ELF-1 (cell line): ENCODE measurements at regions not wholly inside any gene's neighbourhood (a gene's known extent, or its start where the extent isn't known, plus 50 kb on each side); places are given as distances from the start of the nearest gene placed in this dataset.
"Not testable (repeated sequence)": the region's sequence is repeated elsewhere in the genome, so short reads cannot be mapped to it uniquely, and the experiment has no call there.

Source experiments
- DNase-seq: peaks from one replicate; pipeline ENCODE4 v3.0.0-alpha.2; 2016; ENCODE audit warnings: low read depth, low spot score

DNA sequence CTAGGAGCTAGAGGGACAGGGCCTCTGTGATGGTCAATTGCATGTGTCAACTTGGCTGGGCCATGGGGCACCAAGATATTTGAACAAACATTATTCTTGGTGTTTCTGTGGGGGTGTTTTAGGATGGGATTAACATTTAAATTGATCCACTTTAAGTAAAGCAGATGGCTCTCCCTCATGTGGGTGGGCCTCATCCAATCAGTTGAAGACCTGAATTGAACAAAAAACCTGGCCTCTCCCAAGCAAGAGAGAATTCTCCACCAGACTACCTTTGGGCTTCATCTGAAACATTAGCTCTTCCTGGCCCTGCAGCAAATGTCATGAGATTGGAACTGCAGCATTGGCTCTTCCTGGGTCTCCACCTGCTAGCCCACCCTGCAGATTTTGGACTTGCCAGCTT, 207.1 kb upstream of the ATP6AP2 start:
- DNase-seq: no peak

DNA sequence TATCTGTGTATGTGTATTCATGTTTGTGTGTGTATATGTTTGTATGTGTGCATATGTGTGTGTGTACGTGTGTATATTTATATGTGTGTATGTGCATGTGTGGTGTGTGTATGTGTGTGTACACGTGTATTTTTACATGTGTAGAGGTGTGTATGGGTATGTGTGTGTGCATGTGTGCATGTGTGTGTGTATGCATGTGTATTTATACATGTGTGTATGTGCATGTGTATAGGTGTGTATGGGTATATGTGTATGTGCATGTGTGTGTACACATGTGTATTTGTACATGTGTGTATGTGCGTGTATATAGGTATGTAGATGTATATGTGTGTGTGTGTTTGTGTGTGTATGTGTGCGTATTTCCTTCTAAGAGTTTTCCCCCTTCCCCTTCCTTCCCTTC, 207.7 kb upstream of the ATP6AP2 start:
- DNase-seq: no peak

DNA sequence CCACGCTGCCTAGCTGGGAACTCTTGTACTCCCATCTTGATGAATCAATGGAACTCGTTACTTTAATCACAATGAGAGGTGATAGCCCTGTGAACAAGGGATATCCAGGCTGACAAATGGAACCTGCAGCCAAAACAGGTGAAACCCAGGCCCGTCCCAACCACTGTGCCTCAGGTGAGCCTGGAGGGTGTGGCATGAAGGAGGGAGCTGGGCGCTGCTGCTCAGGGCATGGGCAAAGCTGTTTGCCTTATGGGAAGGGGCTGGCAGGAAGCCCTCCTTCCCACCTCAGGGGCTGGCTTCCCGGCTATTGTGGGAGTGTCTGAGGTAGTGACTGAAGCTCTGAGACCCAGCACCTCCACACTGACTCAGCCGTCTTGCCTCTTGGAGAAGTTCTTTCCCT, 209.4 kb upstream of the ATP6AP2 start:
- DNase-seq: no peak

DNA sequence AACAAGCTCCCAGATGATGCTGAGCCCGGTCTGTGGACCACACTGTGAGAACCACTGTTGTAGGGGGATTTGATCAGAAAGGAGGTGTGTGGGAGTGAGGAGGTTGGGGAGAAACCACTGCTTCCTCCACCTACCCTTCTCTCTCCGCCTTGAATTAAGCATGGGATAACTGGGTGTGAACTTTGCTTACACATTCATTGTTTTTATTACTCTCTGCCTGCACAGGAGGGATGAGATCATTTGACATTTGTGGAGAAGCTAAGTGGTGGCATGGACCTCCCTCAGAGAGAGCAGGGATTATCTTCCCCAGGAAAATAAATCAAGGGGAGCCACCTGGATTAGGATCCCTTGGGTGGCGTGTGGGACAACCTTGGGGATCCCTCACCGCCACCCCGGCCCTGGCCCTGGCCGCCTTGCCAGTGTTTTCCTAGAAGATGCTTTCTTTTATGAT, 212.1 kb upstream of the ATP6AP2 start:
- DNase-seq: no peak

DNA sequence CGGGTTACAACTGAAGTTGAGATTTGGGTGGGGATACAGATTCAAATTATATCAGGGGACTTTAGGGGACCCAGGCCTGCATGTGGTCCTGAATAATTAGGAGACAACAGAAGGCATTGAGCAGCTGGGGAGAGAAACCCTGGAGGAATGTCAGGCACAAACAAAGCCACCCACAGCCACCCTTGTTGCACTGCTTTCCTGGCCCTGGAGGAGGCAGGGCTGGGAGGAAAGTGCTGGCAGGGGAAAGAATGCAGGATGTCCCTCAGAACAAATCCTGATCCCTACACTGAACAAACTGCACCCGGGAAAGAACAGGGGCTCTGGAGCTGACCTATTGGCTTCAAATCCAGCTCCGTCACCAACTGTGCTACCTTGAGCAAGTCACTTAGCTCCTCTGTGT, 214.1 kb upstream of the ATP6AP2 start:
- DNase-seq: peak; percentile 71

DNA sequence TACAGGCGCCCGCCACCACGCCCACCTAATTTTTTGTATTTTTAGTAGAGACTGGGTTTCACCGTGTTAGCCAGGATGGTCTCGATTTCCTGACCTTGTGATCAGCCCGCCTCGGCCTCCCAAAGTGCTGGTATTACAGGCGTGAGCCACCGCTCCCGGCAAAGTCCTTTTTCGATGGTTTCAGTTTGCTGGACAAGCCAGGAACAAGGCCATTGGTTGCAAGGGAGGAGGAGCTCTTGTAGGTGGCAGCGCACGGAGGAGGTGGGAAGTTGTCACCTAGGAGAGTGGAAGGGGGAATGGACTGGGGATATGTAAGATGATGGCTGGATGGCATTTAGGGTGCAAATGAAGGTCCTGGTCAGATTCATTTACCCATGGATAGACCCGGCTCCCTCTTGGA, 218.5 kb upstream of the ATP6AP2 start:
- not testable (repeated sequence) for DNase-seq

DNA sequence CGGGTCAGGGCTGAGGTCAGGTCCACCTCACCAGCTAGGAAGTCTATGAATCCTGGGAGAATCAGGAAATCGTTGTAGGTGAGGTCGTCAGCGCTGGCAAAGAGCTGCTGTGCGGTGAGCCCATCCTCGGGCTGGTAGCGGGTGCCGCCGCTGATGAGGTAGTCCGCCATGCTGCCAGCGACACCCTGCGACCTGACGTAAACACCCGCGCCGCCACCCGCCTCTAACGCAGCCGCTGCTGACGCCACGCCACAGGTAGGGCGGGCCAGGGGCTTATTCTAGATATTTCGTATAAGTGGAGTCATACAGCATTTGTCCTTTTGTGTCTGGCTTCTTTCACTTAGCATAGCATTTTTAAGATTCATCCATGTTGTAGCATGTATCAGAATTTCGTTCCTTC, 220.2 kb upstream of the ATP6AP2 start:
- DNase-seq: no peak

DNA sequence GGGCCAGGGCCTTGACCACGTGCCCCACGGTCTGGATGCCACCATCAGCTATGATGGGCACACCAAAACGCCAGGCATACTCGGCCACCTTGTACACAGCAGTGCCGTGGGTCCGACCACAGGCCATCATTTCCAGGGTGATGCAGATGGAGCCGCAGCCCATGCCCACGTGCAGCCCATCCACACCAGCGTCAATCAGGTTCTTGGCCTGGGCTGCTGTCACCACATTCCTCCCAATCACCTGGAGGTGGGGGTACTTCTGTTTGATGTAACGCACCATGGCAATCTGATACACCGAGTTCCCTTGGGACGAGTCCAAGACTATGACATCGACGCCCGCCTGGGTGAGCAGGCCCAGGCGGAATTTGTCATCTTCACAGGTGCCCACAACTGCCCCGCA, 221.2 kb upstream of the ATP6AP2 start:
- DNase-seq: no peak

DNA sequence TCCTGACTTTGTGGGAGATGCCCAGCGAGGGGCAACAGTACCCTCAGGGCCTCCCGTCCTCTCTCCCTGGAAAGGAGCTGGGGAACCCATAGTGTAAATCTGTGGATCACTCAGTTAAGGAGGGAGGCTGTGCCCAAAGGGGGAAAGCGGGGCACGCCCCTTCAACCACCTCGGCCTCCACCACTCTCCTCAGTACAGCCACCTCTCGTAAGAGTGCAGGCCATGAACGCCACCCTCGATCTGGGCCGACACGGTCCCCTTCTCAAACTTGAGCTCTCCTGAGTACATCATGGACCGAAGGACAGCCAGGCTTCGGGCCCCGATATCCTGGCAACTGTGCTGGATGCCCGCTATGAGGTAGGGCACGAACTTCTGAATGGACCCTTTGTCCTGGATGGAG, 221.8 kb upstream of the ATP6AP2 start:
- DNase-seq: no peak

DNA sequence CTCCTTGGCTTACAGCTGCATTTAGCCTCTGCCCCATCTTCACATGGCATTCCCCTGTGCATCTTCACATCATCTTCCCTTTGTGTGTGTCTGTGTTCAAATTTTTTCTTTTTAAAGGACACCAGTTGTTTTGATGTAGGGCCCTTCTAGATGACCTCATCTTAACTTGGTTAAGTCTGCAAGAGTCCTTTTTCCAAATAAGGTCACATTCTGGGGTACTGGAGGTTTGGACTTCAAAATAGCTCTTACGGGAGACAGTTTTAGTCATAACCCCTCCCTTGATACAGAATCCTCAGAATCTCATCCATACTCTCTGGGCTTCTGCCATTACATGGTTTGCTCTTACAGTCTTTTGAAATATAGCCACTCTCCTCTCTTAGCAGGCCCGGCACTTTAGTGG, 231.5 kb upstream of the ATP6AP2 start:
- DNase-seq: no peak

DNA sequence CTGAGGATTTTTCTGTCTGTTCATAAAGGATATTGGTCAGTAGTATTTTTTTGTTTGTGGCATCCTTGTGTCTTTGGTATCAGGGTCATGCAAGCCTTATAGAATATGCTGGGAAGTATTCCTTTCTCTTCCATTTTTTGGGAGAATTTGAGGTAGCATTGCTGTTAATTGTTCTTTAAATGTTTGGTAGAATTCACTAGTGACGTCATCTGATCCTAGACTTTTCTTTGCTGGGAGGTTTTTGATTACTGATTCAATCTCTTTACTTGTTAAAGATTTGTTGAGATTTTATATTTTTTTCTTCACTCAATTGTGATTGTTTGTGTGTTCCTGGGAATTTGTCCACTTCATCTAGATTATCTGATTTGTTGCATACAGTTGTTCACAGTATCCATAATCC, 234.4 kb upstream of the ATP6AP2 start:
- DNase-seq: no peak

DNA sequence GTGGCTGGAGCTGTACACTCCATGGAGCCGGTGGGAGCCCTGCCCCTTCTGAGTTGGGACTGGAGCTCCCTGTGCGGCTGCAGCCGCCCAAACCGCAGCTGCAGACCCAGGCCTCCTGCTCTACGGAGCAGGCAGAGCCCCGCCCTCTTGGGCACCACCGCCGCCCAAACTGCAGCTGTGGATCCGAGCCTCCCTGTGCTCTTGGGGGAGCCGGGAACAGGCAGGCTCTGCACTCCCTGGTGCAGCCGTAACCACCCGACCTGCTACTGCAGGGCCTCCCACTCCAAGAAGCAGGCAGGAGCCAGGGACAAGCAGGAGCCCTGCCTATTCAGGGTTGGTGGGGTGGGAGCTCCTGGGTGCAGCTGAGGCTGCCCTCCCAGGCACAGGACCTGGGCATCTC, 237.5 kb upstream of the ATP6AP2 start:
- no peak for DNase-seq

DNA sequence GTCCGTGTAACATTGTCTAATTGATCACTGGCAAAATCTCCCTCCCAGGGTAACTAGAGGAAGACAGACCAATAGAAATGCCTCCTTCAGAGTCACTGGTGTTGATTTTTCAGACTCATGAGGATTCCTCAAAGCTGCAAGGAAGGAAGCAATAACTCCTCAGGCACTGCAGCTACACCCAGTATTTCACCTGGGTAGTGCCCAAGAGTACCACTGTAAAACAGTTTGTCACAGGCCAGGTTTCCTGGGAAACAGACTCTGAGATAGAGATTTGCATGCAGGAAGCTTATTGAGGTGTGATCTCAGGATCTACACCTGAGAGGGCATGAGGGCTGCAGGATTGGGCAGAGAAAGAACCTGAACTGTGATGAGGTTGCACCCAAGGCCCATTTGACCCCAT, 240.7 kb upstream of the ATP6AP2 start:
- DNase-seq: no peak

DNA sequence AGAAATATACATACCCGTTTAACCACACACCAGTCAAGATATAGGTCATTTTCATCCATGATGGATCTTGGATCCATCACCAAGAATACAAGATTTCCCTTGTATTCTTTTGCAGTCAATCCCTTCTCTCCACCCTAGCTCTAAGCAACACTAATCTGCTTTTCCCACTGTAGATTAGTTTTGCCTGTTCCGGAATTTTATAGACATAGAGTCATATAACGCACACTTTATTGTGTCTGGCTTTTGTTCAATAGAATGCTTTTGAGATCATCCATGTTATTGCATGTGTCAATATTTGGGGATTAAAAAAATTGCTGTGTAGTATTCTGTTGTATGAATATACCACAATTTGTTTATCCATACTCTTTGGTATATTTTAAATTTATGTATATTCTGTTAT, 235.6 kb upstream of the BCOR start:
- DNase-seq: no peak

DNA sequence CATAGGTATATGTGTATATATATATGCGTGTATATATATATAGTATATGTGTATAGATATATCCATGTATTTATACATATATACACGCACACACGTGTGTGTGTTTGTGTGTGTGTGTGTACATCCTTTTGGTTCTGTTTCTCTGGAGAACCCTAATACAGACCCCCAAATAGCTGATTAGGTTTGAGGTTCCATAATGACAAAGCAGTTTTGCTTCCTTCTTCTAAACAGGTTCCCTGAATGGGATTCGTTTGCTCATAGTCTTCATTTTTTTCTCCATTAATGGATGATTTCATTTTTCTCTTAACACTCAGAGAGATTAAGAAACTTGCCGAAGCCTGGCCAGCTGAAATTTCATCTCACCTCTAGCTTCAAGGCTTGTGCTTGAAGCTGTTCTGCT, 234.0 kb upstream of the BCOR start:
- DNase-seq: no peak

DNA sequence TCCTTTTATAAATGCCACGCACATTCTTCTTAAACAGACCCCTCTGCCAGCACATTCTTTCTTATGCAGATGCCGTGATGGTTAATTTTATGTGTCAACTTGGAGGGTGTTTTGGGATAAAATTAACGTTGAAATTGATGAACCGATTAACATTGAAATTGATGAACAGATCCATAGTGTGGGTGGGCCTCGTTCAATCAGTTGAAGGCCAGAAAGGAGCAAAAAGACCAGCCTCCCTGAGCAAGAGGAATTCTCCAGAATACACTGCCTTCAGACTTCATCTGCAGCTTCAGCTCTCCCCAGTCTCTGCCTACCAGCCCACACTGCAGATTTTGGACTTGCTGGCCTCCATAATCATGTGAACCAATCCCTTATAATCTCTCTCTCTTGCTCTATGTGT, 233.6 kb upstream of the BCOR start:
- DNase-seq: no peak

DNA sequence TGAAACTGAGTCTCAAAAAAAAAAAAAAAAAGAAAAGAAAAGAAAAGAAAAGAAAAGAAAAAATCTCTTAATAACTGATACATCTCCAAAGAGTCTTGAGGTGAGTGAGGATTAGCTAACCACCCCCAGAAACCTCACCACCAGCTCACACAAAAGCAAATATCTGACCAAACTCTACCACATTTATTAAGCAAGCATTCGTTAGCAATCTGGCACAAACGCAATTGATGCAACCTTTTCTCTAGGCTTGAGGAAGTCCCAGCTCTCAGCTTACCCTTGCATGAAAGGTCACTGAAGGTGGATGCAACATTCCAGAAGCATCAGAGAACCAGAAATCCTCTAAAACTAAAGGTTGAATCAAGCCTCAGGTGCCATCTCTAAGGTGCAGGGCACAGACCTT, 231.9 kb upstream of the BCOR start:
- no peak for DNase-seq

DNA sequence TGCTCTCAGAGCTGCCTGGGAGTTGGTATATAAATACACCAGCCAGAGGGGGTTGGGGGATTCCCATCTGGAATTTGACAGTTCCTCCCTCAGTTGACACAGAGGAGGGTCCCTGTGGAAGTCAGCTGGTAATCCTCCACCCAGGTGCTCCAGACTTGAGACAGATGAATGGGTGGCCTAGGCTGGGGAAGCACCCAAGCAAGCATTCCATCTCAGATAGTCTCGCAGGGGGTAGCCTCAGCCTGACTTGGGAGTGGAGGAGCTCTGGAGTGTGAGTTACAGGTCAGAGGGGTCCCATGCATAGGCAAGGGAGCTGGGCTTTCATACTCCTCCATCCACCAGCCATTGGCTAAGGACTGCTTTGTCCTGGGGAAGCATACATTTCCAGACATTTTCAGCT, 229.3 kb upstream of the BCOR start:
- no peak for DNase-seq

DNA sequence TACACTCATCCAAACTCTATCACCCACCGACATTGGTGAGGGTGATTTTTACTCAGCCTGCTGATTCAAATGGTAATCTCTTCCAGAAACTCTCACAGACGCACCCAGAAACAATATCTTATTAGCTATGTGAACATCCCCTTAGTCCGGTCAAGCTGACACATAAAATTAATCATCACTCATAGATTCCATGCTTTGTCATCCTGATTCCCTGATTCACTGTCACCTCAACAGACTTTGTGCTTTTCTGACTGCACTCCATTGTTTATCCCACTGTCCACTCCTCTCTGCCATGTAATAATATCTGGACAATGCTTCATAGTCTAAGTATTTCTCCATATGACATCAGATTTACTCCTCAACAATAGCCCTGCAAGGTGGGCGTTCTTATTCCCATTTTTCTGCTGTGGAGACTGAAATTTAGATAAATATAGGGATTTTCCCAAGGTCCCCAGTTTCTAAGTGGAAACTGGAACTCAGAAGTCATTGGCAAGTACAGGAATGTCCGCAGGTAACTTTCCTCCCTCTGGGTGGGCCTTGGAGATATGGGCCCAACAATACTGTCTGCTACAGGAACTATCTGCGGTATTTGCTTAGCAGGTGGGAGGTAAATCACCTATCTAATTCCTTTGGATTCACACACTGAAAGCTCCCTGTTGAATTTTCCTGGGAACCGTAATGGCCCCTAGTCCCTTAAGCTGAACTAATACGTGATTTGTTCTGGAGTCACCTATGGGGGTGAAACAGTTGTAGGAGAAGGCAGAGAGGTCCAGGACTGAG, 228.6 kb upstream of the BCOR start:
- DNase-seq: no peak

DNA sequence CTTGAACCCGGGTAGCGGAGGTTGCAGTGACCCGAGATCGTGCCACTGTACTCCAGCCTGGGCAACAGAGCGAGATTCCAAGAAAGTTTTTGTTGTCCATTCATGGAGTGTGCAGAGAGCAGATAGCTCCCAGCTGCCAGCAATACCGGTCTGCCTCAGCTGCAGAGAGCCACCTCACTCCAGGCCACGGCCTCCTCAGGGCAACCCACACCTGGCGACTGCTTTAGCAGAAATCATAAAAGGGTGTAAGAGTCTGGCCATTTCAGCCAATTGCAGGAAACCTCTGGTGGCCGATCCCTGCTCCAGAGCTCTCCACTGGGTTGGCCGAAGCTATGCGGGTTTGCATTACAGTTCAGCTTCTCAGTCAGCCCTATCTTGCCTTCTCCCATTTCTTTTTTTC, 227.4 kb upstream of the BCOR start:
- DNase-seq: no peak

DNA sequence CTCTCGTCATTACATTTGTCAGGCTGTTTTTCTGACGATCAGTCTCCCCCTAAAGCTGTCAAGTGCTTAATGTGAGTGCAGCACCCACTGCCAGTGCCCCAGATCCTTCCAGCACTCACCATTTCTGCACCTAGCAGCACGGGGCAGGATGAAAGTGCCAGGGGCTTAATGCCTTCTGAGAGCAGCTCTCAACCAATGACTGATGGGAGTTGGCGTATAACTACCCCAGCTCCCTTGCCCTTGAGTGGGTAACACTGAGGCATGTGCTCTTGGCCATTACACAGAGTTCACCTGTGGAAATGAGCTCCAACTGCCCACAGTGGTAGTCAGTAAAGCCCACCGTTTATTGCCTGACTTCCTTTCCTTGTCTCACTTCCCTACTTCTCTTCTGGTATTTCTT, 226.2 kb upstream of the BCOR start:
- DNase-seq: no peak

DNA sequence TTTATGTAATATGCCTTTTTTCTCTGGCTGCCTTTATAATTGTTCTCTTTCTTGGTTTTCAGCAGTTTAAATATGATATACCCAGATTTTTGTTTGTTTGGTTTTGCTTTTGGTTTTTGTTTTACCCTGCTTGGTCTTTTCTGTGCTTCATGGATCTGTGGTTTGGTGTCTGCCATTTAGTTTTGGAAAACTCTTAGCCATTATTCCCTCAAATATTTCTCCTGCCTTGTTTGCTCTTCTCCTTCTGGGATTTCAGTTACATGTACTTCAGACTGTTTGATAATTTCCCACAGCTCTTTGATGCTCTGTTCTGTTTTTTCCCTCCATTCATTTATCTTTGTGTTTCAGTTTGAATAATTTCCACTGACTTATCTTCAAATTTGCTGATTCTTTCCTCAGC, 223.1 kb upstream of the BCOR start:
- DNase-seq: no peak

DNA sequence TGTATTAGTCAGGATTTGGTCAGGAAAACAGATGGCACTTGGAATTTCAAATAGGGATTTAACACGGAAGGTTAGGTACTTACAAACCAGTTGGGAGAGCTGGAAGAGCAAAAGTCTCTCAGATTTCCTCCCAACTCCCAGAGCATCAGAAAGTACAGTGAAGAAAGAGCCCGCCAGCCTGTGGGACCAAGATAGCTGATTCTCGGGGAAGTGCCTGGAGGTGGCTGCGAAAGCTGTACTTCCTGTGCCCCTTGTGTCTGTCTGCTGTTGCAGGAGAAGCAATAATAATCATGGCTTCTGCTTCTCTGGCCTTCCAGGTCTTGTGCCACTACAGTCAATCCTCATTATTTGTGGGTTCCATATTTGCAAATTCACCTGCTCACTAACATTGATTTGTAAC, 221.0 kb upstream of the BCOR start:
- no peak for DNase-seq

DNA sequence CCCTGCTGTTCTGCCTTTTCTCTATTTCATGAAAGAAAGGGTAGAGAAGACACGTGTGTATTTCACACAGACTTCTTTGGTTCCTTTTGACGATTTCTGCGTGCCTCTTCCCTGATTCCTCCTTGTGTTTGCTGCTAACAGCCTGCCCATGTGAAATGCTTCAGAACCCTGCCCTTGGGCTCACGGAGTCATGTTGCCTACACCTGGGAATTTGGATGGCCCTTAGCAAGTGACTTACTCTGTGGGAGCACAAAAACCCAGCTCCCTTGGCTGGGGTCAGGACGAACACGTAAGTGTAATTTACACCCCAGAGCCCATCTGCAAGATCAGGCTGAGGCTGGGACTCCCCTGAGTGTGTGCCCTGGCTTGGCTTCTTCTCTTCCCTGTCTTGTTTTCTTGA, 220.3 kb upstream of the BCOR start:
- no peak for DNase-seq
